SK-N-SH (cell line): ENCODE measurements at regions not wholly inside any gene's neighbourhood (a gene's known extent, or its start where the extent isn't known, plus 50 kb on each side); places are given as distances from the start of the nearest gene placed in this dataset.

Experiments
- CHD2 ChIP-seq: fragments of 150-350 bp; IDR thresholded peaks from 2 replicates; pipeline ENCODE4 v1.6.1; 2018; ENCODE audit warnings: low read length; ENCODE audit not compliant: partially characterized antibody
- CTCF ChIP-seq: fragments of 200-600 bp; sonication (generic); IDR thresholded peaks from 2 replicates; pipeline ENCODE4 v1.6.1; 2017; ENCODE audit warnings: antibody characterized with exemption, mild to moderate bottlenecking, moderate library complexity
- EP300 ChIP-seq, 2 experiments: IDR thresholded peaks; 2 replicates each; pipeline versions ENCODE4 v1.4.0 to v1.6.1; 2012; ENCODE audit warnings: borderline replicate concordance in 1 of 2, low read depth in 1 of 2, low read length in 1 of 2
- EZH2phosphoT487 ChIP-seq: fragments of 200-600 bp; sonication (generic); IDR thresholded peaks from 2 replicates; pipeline ENCODE4 v1.6.1; 2017; ENCODE audit warnings: low read depth, mixed run types, mild to moderate bottlenecking, antibody characterized with exemption, moderate library complexity, borderline replicate concordance
- NFIC ChIP-seq: IDR thresholded peaks from 2 replicates; pipeline ENCODE4 v1.4.0; 2012; ENCODE audit warnings: borderline replicate concordance
- RFX5 ChIP-seq: IDR thresholded peaks from 2 replicates; pipeline ENCODE4 v1.6.1; 2012; ENCODE audit warnings: mild to moderate bottlenecking, improper control_type of control experiment, low read length
- SIN3A ChIP-seq: IDR thresholded peaks from 2 replicates; pipeline ENCODE4 v1.6.1; 2012; ENCODE audit warnings: low read depth, mild to moderate bottlenecking, low read length, moderate library complexity, borderline replicate concordance
- TAF1 ChIP-seq: IDR thresholded peaks from 2 replicates; pipeline ENCODE4 v1.6.1; 2012; ENCODE audit warnings: low read depth, mild to moderate bottlenecking, low read length, moderate library complexity, borderline replicate concordance
- TEAD4 ChIP-seq: IDR thresholded peaks from 2 replicates; pipeline ENCODE4 v1.4.0; 2012; ENCODE audit warnings: mild to moderate bottlenecking, borderline replicate concordance; ENCODE audit not compliant: insufficient read depth
- USF2 ChIP-seq: fragments of 150-350 bp; IDR thresholded peaks from 2 replicates; pipeline ENCODE4 v1.6.1; 2017; ENCODE audit warnings: antibody characterized with exemption, low read length, low read depth, borderline replicate concordance
- YY1 ChIP-seq: IDR thresholded peaks from 2 replicates; pipeline ENCODE4 v1.4.0; 2012; ENCODE audit warnings: low read depth, mild to moderate bottlenecking
- ZBTB33 ChIP-seq: IDR thresholded peaks from 2 replicates; pipeline ENCODE4 v1.4.0; 2012; ENCODE audit warnings: low read depth, borderline replicate concordance

GRCh38 chr20:37630993-37631392 lies 62.8 kb upstream of the CTNNBL1 start:
- no peak for TF ChIP-seq RFX5
- TF ChIP-seq TEAD4 = no peak
- TF ChIP-seq CTCF = no peak
- no peak for TF ChIP-seq TAF1
- TF ChIP-seq EZH2phosphoT487 = no peak
- no peak for TF ChIP-seq NFIC
- TF ChIP-seq YY1 = no peak
- TF ChIP-seq SIN3A = no peak
- no peak for TF ChIP-seq CHD2
- TF ChIP-seq USF2 = no peak
- TF ChIP-seq EP300 (IDR thresholded peaks at IDR 0.05; ENCODE audit: borderline replicate concordance in 1 of 2, low read depth in 1 of 2, low read length in 1 of 2) = no peak
- TF ChIP-seq ZBTB33 = no peak
